Stimulated activated CD4-positive, alpha-beta T cell treated with anti-CD3 and anti-CD28 coated beads, TNF-alpha, amount 100 ng/mL, for 24 hours (primary cell): ENCODE measurements at regions not wholly inside any gene's neighbourhood (a gene's known extent, or its start where the extent isn't known, plus 50 kb on each side); places are given as distances from the start of the nearest gene placed in this dataset.
"Not testable (repeated sequence)": the region's sequence is repeated elsewhere in the genome, so short reads cannot be mapped to it uniquely, and the experiment has no call there.

Experiments used
- DNase-seq, 3 experiments: peaks; one replicate each; pipeline ENCODE4 v3.0.0-alpha.2; 2020; ENCODE audit warnings: low read depth in 3 of 3

- no peak for DNase-seq
These were observed 267.8 kb downstream of the ERMARD start for GRCh38 chr6:170018936-170019817.

- DNase-seq, result no peak
These were observed 267.1 kb downstream of the ERMARD start for GRCh38 chr6:170018422-170018935.

- DNase-seq, result no peak
These were observed 266.3 kb downstream of the ERMARD start for GRCh38 chr6:170017603-170018320.

GRCh38 chr6:170013815-170014214 is 262.4 kb downstream of the ERMARD start:
- DNase-seq, result no peak

GRCh38 chr6:170012037-170012330 is 260.6 kb downstream of the ERMARD start:
- no peak for DNase-seq

GRCh38 chr6:170011204-170012036 is 260.0 kb downstream of the ERMARD start:
- DNase-seq, result no peak

GRCh38 chr6:170010665-170011203 is 259.3 kb downstream of the ERMARD start:
- no peak for DNase-seq

- DNase-seq, result no peak
These were observed 256.9 kb downstream of the ERMARD start for GRCh38 chr6:170008294-170008785.

- no peak for DNase-seq
These were observed 256.3 kb downstream of the ERMARD start for GRCh38 chr6:170007468-170008293.

GRCh38 chr6:170006900-170007467 is 255.6 kb downstream of the ERMARD start:
- DNase-seq, result no peak

GRCh38 chr6:170006071-170006899 is 254.9 kb downstream of the ERMARD start:
- no peak for DNase-seq

- no peak for DNase-seq
These were observed 254.2 kb downstream of the ERMARD start for GRCh38 chr6:170005665-170006064.

- no peak for DNase-seq
These were observed 253.3 kb downstream of the ERMARD start for GRCh38 chr6:170004585-170005210.

GRCh38 chr6:170003451-170004160 is 252.2 kb downstream of the ERMARD start:
- DNase-seq, result no peak

- DNase-seq, result no peak
These were observed 251.6 kb downstream of the ERMARD start for GRCh38 chr6:170003027-170003426.

GRCh38 chr6:170001782-170002181 is 250.4 kb downstream of the ERMARD start:
- DNase-seq, result not testable (repeated sequence)

- DNase-seq, result no peak
These were observed 248.8 kb downstream of the ERMARD start for GRCh38 chr6:170000071-170000843.

GRCh38 chr6:169999367-169999766 is 247.9 kb downstream of the ERMARD start:
- no peak for DNase-seq
